NCI-H1092 treated with DMSO at 0.1 percent for 48 hours (cell line): ENCODE measurements at regions not wholly inside any gene's neighbourhood (a gene's known extent, or its start where the extent isn't known, plus 50 kb on each side); places are given as distances from the start of the nearest gene placed in this dataset.

Source experiments
- DNase-seq: peaks from one replicate; lab custom pipeline; 2025; lab: John Stamatoyannopoulos, UW

- DNase-seq: no peak
These were observed 447.0 kb downstream of the SLC16A7 start for GRCh38 chr12:60042835-60043234.

DNA sequence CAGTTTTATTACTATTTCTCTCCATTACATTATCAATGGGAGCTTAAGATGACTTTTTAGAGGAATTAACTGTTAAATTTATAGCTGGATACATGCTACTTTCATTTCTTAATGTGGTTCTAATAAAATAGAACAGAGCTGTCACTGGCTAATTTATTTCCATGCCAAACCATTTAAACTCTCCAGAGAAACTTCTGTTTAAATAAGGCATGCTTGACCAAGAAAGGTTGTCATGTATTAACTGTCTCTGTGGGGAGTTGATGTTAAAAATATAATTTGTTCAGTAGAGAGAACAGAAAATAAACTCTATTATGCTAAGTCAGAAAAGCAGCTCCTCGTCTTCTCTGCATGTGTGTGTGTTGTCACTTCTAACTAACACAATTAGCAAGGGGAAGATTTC, 447.4 kb downstream of the SLC16A7 start:
- no peak for DNase-seq

- no peak for DNase-seq
These were observed 456.7 kb downstream of the SLC16A7 start for GRCh38 chr12:60052483-60052882.

GRCh38 chr12:60059180-60059579, 463.4 kb downstream of the SLC16A7 start:
- no peak for DNase-seq

DNA sequence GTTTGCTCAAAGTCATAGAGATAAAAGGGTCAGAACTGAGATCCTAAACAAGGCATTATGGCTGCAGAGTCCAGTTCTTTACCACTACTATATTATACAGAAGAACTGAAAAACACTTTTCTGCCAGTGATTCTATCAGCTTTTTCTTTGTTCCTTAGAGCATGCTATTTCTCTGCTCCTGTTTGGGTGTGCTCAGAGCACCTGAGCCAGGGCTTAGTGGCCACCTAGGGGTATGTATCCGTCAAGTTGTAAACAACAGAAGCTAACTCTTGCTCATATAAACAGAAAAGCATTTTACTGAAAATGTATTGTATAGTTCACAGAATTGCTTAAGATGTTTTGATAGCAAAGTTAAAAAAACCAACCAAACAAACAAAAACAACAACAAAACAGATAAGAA, 470.8 kb downstream of the SLC16A7 start:
- DNase-seq: no peak

DNA sequence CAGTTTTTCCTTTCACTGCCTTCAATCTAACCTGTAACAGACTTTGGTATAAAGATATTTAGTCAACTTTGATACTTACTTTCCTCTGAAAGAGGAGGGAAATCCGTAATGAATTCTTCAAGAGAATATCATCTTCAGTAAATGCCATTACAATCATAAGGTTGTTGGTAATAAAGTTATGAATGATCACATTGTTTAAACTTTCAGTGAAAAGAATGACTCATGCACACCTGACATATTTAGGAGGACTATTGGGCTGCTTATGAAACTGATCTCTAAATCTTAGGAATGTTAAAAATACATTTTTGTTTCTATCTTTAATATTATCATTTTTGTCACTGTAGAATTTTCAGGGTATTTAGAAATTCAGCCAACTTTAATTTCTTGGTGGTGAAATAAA, 474.7 kb downstream of the SLC16A7 start:
- no peak for DNase-seq

- DNase-seq: no peak
These were observed 475.9 kb downstream of the SLC16A7 start for GRCh38 chr12:60071759-60072191.

GRCh38 chr12:60072911-60073310, 477.1 kb downstream of the SLC16A7 start:
- no peak for DNase-seq

DNA sequence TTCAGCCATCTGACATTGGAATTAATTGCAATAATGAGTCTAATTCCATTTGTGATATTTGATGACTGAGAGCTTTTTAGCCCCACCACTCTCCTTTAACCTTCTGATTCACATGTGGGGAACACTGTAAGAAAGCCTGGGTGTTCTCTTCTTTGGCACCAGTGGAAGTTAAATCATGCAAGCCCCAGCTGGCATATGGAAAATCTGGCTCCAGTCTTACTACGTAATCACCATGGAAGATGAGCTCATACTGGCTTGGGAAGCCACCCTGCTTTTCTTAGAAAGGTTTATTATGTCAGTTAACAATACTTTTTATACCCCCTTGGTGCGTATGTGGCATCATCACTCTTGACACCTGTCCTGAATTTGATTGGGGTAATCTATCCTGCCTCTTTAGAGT, 479.3 kb downstream of the SLC16A7 start:
- no peak for DNase-seq

GRCh38 chr12:60078026-60078425, 482.2 kb downstream of the SLC16A7 start:
- no peak for DNase-seq

DNA sequence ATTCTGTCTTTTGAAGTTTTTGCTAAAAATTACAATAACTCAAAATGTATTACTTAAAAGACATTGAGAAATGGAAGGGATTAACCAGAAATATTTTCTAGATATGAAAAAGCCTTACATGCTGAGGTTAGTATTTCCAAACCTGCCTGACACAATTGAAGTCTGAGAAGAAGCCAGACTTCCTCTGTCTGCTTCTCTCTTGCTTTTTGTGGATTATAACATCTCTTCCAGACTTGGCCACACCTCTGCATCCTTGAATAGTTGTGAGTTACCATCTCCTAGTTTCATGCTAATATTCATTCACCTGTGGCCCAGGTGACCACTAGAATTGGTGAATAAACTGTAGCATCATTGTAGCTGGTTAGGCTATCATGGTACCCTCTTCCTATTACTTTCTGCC, 497.6 kb downstream of the SLC16A7 start:
- DNase-seq: no peak

- no peak for DNase-seq
These were observed 498.6 kb downstream of the SLC16A7 start for GRCh38 chr12:60094436-60094835.

DNA sequence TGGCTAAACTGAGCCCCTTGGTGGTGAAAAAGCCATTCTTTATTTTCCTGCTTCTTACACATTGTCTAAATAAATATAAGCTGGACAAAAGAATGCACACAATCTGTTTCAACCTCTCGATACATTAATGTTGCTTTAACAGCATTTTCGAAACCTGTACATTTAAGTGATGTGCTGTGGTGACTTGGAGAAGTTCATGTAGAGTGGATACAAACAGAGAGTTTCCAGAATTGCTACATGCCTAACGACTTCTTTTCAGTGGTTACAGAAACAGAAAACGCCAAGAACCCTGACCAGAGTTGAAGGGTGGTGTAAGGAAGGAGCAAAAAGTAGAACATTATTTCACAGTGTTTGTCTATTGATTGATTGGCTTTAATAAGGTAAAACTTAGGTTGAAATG, 500.9 kb downstream of the SLC16A7 start:
- DNase-seq: no peak

GRCh38 chr12:60100160-60100559, 504.3 kb downstream of the SLC16A7 start:
- DNase-seq: no peak

DNA sequence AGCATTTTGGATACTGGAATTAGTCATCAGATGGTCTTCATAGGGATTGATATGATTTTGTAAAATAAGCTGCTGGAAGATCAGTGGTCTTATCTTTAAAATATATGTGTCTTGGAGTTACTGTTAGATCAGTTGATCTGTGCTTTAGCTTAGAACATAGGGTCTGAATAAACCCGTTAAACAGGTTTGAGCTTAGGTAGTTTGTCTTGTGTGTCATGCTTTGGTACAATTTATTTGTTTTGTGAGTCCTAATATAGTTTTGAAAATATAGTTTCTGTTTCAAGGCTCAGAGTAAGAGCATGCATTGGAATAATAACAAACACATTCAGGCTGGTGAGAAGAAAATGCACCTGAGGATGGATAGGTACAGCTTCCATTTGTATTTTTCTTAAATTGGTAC, 505.0 kb downstream of the SLC16A7 start:
- DNase-seq: no peak

DNA sequence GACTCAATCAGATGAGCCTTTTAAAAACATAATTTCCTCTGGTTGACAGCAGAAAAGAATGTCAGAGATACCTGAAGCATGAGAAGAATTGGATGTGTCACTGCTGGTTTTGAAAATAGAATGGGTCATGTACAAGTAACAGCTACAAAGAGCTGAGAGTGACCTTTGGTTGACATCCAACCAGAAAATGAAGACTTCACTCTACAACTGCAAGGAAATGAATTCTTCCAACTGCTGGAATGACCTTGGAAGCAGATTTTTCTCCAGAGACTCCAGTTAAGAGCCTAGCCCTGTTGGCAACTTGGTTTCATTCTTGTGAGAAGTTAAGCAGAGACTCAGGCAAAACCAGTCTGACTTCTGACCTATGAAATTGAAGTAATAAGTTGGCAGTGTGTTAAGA, 505.9 kb downstream of the SLC16A7 start:
- DNase-seq: no peak

DNA sequence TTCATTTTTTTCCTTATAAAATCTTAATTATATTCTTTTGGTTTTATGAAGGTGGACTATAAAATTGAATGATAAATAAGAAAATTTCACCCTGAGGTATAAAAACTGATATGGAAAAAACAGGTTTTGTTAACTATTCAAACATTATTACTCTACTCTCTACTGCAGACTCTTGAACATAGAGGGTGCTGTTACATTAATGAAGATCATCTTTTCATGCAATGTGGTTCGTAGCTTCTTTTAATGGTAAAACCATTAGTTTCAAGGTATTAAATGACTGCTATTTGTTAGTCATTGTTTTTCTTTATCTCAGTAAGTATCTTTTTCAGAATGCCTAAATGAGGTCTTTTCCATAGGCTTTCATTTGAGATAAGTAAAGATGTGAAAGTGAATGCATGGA, 510.4 kb downstream of the SLC16A7 start:
- DNase-seq: no peak

DNA sequence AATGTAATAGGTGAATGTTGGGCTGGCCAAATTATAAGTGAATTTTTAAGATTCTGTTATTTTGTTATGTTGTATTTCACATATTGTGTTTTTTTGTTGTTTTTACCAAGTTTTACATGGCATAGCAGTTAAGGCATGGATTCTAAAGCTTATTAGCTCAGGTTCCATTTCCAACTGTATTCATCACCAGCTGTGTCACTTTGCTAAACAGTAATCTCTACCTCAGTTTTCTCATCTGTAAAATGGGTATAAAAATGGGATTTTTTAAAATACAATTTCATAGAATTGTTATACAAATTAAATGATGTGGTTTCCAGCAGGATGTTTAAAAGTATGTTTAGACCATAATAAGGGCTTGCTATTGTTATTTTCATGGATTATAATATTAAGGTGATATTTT, 512.2 kb downstream of the SLC16A7 start:
- DNase-seq: no peak

DNA sequence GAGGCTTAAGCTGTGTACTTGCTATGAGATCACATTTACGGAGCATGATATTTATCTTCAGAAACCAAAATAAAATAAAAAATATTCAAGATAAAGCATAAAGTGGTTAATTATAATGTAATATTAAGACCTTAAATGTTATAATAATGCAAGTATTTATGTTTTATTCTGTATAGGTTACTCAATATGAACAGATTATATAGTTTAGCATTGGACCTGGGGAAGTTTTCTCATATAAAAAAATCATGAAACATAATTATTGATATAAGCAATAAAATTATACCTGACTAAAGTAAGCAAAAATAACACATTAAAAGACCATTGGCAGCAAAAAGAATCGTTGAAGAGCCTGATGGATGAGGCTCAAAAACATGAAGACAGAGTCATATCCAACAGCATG, 516.2 kb downstream of the SLC16A7 start:
- DNase-seq: no peak

- no peak for DNase-seq
These were observed 516.9 kb downstream of the SLC16A7 start for GRCh38 chr12:60112763-60113162.

GRCh38 chr12:60114169-60114568, 518.3 kb downstream of the SLC16A7 start:
- DNase-seq: no peak

GRCh38 chr12:60119327-60119726, 523.5 kb downstream of the SLC16A7 start:
- DNase-seq: no peak

DNA sequence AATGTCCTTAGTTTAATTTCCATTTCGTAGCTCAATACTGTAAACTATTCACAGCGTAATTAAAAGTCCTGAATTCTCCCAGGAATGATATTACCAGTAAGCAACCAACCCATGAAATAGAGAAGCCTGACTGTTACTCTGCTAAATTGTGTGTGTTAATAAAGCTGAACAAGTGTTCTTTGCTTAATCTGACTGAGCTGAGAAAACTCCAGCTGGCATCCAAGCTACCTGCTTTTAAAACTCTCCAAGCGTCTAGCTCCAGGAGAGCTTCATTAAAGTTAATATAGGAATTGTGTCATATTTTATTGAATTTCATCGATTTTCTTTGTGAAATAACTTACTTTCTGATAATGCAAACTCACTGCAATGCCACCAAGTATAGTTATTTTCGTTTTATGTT, 524.4 kb downstream of the SLC16A7 start:
- DNase-seq: no peak

DNA sequence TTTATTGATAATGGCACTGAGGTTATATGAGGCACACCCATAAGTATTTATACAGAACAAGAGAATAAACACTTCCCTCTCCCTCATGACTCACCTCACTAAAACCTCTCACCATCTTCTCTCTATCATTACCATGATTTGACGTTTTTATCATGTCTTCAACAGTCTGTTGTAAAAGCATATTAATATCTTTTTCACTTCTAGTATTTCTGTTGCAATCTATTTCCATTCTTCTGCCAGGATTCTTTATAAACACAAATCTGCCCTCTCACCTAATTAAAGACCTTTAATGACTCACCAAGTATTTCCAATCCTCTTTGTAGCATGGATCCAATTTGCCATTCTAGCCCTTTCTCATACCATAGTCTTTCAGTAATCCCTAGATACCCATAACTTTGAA, 527.7 kb downstream of the SLC16A7 start:
- no peak for DNase-seq

- no peak for DNase-seq
These were observed 541.7 kb downstream of the SLC16A7 start for GRCh38 chr12:60137513-60137912.
